SK-N-SH treated with all-trans-retinoic acid at 6 μM for 48 hours (cell line): ENCODE measurements at regions not wholly inside any gene's neighbourhood (a gene's known extent, or its start where the extent isn't known, plus 50 kb on each side); places are given as distances from the start of the nearest gene placed in this dataset.

Experiments used
- ATAC-seq: fragments of 200-7000 bp; cut with Tn5 transposase; 3 replicates; pipeline ENCODE4 v1.9.1; 2020; ENCODE audit warnings: mild to moderate bottlenecking, moderate library complexity
- ARNTL ChIP-seq: fragments of 450-650 bp; formaldehyde crosslinking; IDR thresholded peaks from 2 replicates; pipeline ENCODE4 v1.5.0; 2020; ENCODE audit warnings: low read depth, mild to moderate bottlenecking, moderate library complexity, borderline replicate concordance
- BACH2 ChIP-seq: fragments of 250-450 bp; sonication (Bioruptor Pico); IDR thresholded peaks from 2 replicates; pipeline ENCODE4 v1.9.0; 2021; ENCODE audit warnings: mild to moderate bottlenecking, borderline replicate concordance
- CREB5 ChIP-seq: fragments of 250-450 bp; sonication (Bioruptor Pico); IDR thresholded peaks from 2 replicates; pipeline ENCODE4 v1.5.1; 2020; ENCODE audit warnings: low read depth, mild to moderate bottlenecking, moderate library complexity
- CSDC2 ChIP-seq: fragments of 250-450 bp; sonication (Bioruptor Pico); IDR thresholded peaks from 2 replicates; pipeline ENCODE4 v1.5.0; 2020; ENCODE audit warnings: mild to moderate bottlenecking, moderate library complexity
- CSRNP3 ChIP-seq: fragments of 250-450 bp; sonication (Bioruptor Pico); IDR thresholded peaks from 2 replicates; pipeline ENCODE4 v1.5.1; 2021; ENCODE audit warnings: mild to moderate bottlenecking, moderate library complexity
- GLIS3 ChIP-seq: fragments of 250-450 bp; sonication (Bioruptor Pico); IDR thresholded peaks from 2 replicates; pipeline ENCODE4 v1.5.0; 2020; ENCODE audit warnings: mild to moderate bottlenecking, moderate library complexity
- ISL1 ChIP-seq: fragments of 250-450 bp; sonication (Bioruptor Pico); IDR thresholded peaks from 2 replicates; pipeline ENCODE4 v2.1.2; 2022; ENCODE audit warnings: mild to moderate bottlenecking, moderate library complexity
- OSR1 ChIP-seq: fragments of 250-450 bp; sonication (Bioruptor Pico); IDR thresholded peaks from 2 replicates; pipeline ENCODE4 v1.8.0; 2022; ENCODE audit warnings: moderate library complexity, mild to moderate bottlenecking, inconsistent platforms
- PATZ1 ChIP-seq: fragments of 250-450 bp; sonication (Bioruptor Pico); IDR thresholded peaks from 2 replicates; pipeline ENCODE4 v1.8.0; 2020; ENCODE audit warnings: mild to moderate bottlenecking, moderate library complexity, borderline replicate concordance
- POU6F1 ChIP-seq: fragments of 250-450 bp; sonication (Bioruptor Pico); IDR thresholded peaks from 2 replicates; pipeline ENCODE4 v1.8.0; 2021; ENCODE audit warnings: low read depth, mild to moderate bottlenecking, moderate library complexity, borderline replicate concordance
- PPARA ChIP-seq: fragments of 250-450 bp; sonication (Bioruptor Pico); IDR thresholded peaks from 2 replicates; pipeline ENCODE4 v1.5.0; 2020; ENCODE audit warnings: mild to moderate bottlenecking, borderline replicate concordance
- RARB ChIP-seq: fragments of 250-450 bp; sonication (Bioruptor Pico); IDR thresholded peaks from 2 replicates; pipeline ENCODE4 v1.8.0; 2021; ENCODE audit warnings: mild to moderate bottlenecking, moderate library complexity
- SNAI2 ChIP-seq: fragments of 250-450 bp; sonication (Bioruptor Pico); IDR thresholded peaks from 2 replicates; pipeline ENCODE4 v1.5.0; 2020; ENCODE audit warnings: mild to moderate bottlenecking, moderate library complexity
- TCF4 ChIP-seq: fragments of 250-450 bp; sonication (Bioruptor Pico); IDR thresholded peaks from 2 replicates; pipeline ENCODE4 v1.8.0; 2021; ENCODE audit warnings: mild to moderate bottlenecking, moderate library complexity, borderline replicate concordance
- TSHZ2 ChIP-seq: fragments of 250-450 bp; sonication (Bioruptor Pico); IDR thresholded peaks from 2 replicates; pipeline ENCODE4 v1.5.0; 2020; ENCODE audit warnings: mild to moderate bottlenecking, moderate library complexity
- ZC3H10 ChIP-seq: fragments of 250-450 bp; sonication (Bioruptor Pico); IDR thresholded peaks from 2 replicates; pipeline ENCODE4 v1.5.1; 2021; ENCODE audit warnings: mild to moderate bottlenecking, moderate library complexity
- ZFP3 ChIP-seq: fragments of 250-450 bp; sonication (Bioruptor Pico); IDR thresholded peaks from 2 replicates; pipeline ENCODE4 v1.5.0; 2020; ENCODE audit warnings: mild to moderate bottlenecking, moderate library complexity
- ZNF565 ChIP-seq: fragments of 450-650 bp; formaldehyde crosslinking; conservative IDR thresholded peaks from 2 replicates; pipeline ENCODE4 v1.5.0; 2020; ENCODE audit warnings: low read depth, mild to moderate bottlenecking, moderate library complexity
- ZNF70 ChIP-seq: fragments of 450-650 bp; formaldehyde crosslinking; IDR thresholded peaks from 2 replicates; pipeline ENCODE4 v1.5.0; 2020; ENCODE audit warnings: mild to moderate bottlenecking, moderate library complexity

GRCh38 chr3:94251566-94251965 is 188.7 kb downstream of the NSUN3 start (continued):
- TF ChIP-seq CSRNP3 (CRISPR knock-in tag) (no peak), CSDC2 (CRISPR knock-in tag) (no peak), BACH2 (CRISPR knock-in tag) (no peak), SNAI2 (CRISPR knock-in tag) (no peak), GLIS3 (CRISPR knock-in tag) (no peak)

- TF ChIP-seq BACH2 (CRISPR knock-in tag), result no peak
- no peak for TF ChIP-seq ISL1 (CRISPR knock-in tag)
- no peak for TF ChIP-seq ZFP3 (CRISPR knock-in tag)
- TF ChIP-seq CREB5 (CRISPR knock-in tag), result no peak
- TF ChIP-seq ARNTL (CRISPR knock-in tag), result no peak
- no peak for ATAC-seq
Measured at GRCh38 chr3:94252316-94252715, 189.5 kb downstream of the NSUN3 start.

- ATAC-seq, result no peak
- peak; percentile 64 for TF ChIP-seq ISL1 (CRISPR knock-in tag)
- peak; percentile 79; the same call in 1 of the 2 replicates for TF ChIP-seq TCF4 (CRISPR knock-in tag)
- no peak for TF ChIP-seq BACH2 (CRISPR knock-in tag)
- peak; percentile 45; the same call in 1 of the 2 replicates for TF ChIP-seq TSHZ2
Measured at GRCh38 chr3:94256888-94257813, 194.3 kb downstream of the NSUN3 start.

- TF ChIP-seq CSRNP3 (CRISPR knock-in tag) (no peak), ZNF565 (CRISPR knock-in tag) (no peak), CSDC2 (CRISPR knock-in tag) (no peak)
- no peak for ATAC-seq
Measured at GRCh38 chr3:94258851-94259250, 196.0 kb downstream of the NSUN3 start.

- no peak for ATAC-seq
- no peak for TF ChIP-seq OSR1 (CRISPR knock-in tag)
- TF ChIP-seq CSDC2 (CRISPR knock-in tag), result no peak
- no peak for TF ChIP-seq PATZ1 (CRISPR knock-in tag)
- no peak for TF ChIP-seq ZNF70 (CRISPR knock-in tag)
- TF ChIP-seq RARB (CRISPR knock-in tag), result no peak
- no peak for TF ChIP-seq ZC3H10 (CRISPR knock-in tag)
- no peak for TF ChIP-seq POU6F1 (CRISPR knock-in tag)
- TF ChIP-seq CSRNP3 (CRISPR knock-in tag), result no peak
- no peak for TF ChIP-seq PPARA (CRISPR knock-in tag)
- TF ChIP-seq GLIS3 (CRISPR knock-in tag), result no peak
- no peak for TF ChIP-seq TCF4 (CRISPR knock-in tag)
- TF ChIP-seq ZNF565 (CRISPR knock-in tag), result no peak
- TF ChIP-seq, all 23 proteins: peak for 0
Measured at GRCh38 chr3:94259291-94259690, 196.4 kb downstream of the NSUN3 start.
